Ectodermal cell (in vitro differentiated cells): ENCODE measurements at regions not wholly inside any gene's neighbourhood (a gene's known extent, or its start where the extent isn't known, plus 50 kb on each side); places are given as distances from the start of the nearest gene placed in this dataset.

ENCODE experiments used
- H3K27ac ChIP-seq: 2 replicates; pipeline ENCODE4 v1.7.0; 2013; ENCODE audit warnings: mild to moderate bottlenecking, low read depth, low read length; ENCODE audit not compliant: insufficient read depth, poor library complexity, severe bottlenecking
- H3K27me3 ChIP-seq: 2 replicates; pipeline ENCODE4 v1.7.0; 2013; ENCODE audit warnings: mild to moderate bottlenecking, low read length; ENCODE audit not compliant: insufficient read depth, control insufficient read depth, poor library complexity, severe bottlenecking
- H3K36me3 ChIP-seq: one replicate; pipeline ENCODE4 v1.7.0; 2013; ENCODE audit warnings: low read length; ENCODE audit not compliant: control insufficient read depth, insufficient read depth
- H3K4me1 ChIP-seq: one replicate; pipeline ENCODE4 v1.7.0; 2013; ENCODE audit warnings: low read length; ENCODE audit not compliant: control insufficient read depth, insufficient read depth
- H3K4me3 ChIP-seq: 2 replicates; pipeline ENCODE4 v1.7.0; 2013; ENCODE audit warnings: low read depth, low read length, control low read depth; ENCODE audit not compliant: insufficient read depth
- H3K9me3 ChIP-seq: 2 replicates; pipeline ENCODE4 v1.7.0; 2013; ENCODE audit warnings: mild to moderate bottlenecking, low read length, moderate library complexity; ENCODE audit not compliant: control insufficient read depth
- WGBS, 2 experiments: methylation state at CpG; one replicate each; pipeline ENCODE4 v1.1.7; 2013; ENCODE audit warnings: missing lambda C conversion rate in 2 of 2; 5-methylcytosine and 5-hydroxymethylcytosine counted together

GRCh38 chr5:159697530-159697929 is 218.8 kb upstream of the ADRA1B start:
- H3K36me3 ChIP-seq = no peaks in the 10 kb centered on the region
- H3K27me3 ChIP-seq = no peaks in the 10 kb centered on the region
- no peaks in the 10 kb centered on the region for H3K9me3 ChIP-seq
- no peaks in the 10 kb centered on the region for H3K4me1 ChIP-seq
- H3K27ac ChIP-seq = no peak overlapping the region
- H3K4me3 ChIP-seq = no peak overlapping the region

DNA sequence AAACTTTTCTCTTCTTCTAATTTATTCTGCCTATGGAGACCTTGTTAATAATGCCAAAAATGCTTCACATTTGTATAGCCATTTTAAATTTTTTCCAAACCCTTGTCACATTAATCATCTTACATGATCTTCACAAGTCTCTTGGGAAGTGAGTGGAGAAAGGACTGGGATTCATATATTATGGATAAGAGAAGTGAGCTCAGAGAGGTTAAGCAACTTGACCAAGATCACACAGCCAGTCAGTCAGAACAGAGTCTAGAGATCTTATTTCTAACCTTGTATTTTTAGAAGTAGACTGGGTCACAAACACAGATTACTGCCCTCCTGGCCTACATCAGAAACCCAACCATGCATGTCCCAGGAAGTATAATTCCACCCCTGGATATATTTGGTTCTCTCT is 218.0 kb upstream of the ADRA1B start:
- no peaks in the 10 kb centered on the region for H3K27me3 ChIP-seq
- H3K36me3 ChIP-seq = no peaks in the 10 kb centered on the region
- H3K4me1 ChIP-seq = no peaks in the 10 kb centered on the region
- H3K27ac ChIP-seq = no peak overlapping the region
- no peaks in the 10 kb centered on the region for H3K9me3 ChIP-seq
- no peak overlapping the region for H3K4me3 ChIP-seq

DNA sequence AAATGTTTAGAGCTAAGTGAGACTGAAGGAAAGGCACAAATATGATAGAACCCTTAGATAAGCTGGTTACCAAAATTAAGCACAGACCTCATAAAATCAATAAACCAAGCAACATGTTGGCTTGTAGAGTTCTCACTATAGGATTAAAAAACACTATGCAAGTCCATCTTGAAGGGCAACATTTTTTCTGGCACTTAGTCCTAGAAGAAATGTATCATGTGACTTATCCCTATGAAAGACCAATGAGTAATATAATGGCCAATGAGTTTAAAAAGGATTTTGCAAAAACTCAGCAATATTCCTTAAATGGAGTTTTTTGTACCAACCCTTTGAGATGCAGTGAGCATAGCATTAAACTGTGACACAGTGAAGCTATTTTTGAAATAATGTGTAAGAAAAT is 216.3 kb upstream of the ADRA1B start:
- H3K4me1 ChIP-seq = no peaks in the 10 kb centered on the region
- no peaks in the 10 kb centered on the region for H3K36me3 ChIP-seq
- H3K27me3 ChIP-seq = no peaks in the 10 kb centered on the region
- no peak overlapping the region for H3K4me3 ChIP-seq
- no peaks in the 10 kb centered on the region for H3K9me3 ChIP-seq
- H3K27ac ChIP-seq = no peak overlapping the region

DNA sequence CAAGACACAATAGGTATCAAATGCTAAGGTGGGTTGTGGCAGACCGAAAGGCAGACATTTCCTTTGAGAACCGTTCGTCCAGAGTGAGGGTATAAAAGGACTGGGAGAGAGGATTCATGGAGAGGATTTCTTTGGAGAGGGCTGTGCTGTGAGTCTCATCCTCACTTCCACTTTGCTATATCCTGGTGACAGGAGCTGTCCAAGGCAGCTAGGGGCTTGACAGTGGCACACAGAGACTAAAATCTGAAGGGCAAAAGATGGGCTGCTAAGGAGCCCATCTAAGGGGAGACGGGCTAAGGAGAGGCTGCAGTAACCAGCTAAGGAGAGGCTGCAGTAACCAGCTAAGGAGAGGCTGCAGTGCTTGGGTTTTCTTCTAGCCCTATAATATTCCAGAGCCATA is 214.0 kb upstream of the ADRA1B start:
- H3K4me1 ChIP-seq = no peaks in the 10 kb centered on the region
- no peak overlapping the region for H3K4me3 ChIP-seq
- no peaks in the 10 kb centered on the region for H3K36me3 ChIP-seq
- WGBS, 2 experiments = 94 to 97% methylated on average over 4 of the region's 4 CpGs
- no peak overlapping the region for H3K27ac ChIP-seq
- H3K9me3 ChIP-seq = no peaks in the 10 kb centered on the region
- no peaks in the 10 kb centered on the region for H3K27me3 ChIP-seq

DNA sequence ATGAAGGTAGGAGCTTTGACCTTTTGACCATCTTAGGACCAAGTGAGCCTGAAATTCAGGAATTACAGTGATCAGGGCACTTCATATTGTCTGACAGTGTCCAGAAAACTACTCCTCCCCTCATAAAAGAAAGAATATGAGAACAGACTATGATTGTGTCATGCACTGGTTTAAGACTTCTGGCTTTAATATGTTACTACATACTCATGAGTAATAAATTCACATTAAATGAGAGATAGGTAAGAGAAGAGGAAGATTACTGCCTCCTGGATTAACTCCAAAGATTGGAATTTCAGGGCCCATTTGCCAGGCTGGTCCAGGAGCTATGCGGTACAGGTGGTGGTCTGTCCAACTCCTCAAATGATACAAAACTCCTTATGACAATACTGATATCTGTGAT is 213.5 kb upstream of the ADRA1B start:
- Histone ChIP-seq H3K27ac (no peak overlapping the region), H3K27me3 (no peaks in the 10 kb centered on the region), H3K4me3 (no peak overlapping the region), H3K9me3 (no peaks in the 10 kb centered on the region), H3K36me3 (no peaks in the 10 kb centered on the region), H3K4me1 (no peaks in the 10 kb centered on the region)
- WGBS, 2 experiments = 100% methylated on average over 1 of the region's 1 CpG; no CpG with 5 or more reads in 1 of the 2 experiments

GRCh38 chr5:159704160-159704559 is 212.1 kb upstream of the ADRA1B start:
- Histone ChIP-seq H3K4me3 (no peak overlapping the region), H3K27me3 (no peaks in the 10 kb centered on the region), H3K9me3 (no peaks in the 10 kb centered on the region), H3K27ac (no peak overlapping the region), H3K36me3 (no peaks in the 10 kb centered on the region), H3K4me1 (no peaks in the 10 kb centered on the region)
- WGBS, 2 experiments = 88 to 94% methylated on average over 3 of the region's 3 CpGs

GRCh38 chr5:159705948-159706347 is 210.3 kb upstream of the ADRA1B start:
- no peaks in the 10 kb centered on the region for H3K36me3 ChIP-seq
- H3K4me3 ChIP-seq = no peak overlapping the region
- no peak overlapping the region for H3K27ac ChIP-seq
- no peaks in the 10 kb centered on the region for H3K9me3 ChIP-seq
- WGBS, 2 experiments = 89 to 96% methylated on average over 2 to 3 of the region's 3 CpGs
- no peaks in the 10 kb centered on the region for H3K4me1 ChIP-seq
- no peaks in the 10 kb centered on the region for H3K27me3 ChIP-seq

DNA sequence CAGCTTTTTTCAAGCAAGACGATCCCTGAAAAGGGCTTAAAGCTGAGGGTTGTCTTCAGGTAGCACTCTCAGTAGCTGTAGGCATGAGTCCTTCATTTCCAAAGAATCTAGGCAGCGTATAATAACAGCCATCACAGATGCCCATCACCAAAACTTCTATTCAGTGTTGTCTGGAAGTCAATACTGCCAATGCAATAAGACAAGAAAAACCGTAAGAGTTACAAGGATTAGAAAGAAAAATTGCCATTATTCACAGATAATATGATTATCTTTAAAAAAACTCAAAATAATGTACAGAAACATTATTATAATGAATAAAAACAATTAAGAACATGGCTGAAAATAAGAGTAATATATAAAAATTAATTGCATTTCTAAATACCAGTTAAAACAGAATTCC is 208.2 kb upstream of the ADRA1B start:
- no peaks in the 10 kb centered on the region for H3K4me1 ChIP-seq
- 91 to 97% methylated on average over 2 of the region's 3 CpGs for WGBS, 2 experiments
- no peak overlapping the region for H3K27ac ChIP-seq
- no peaks in the 10 kb centered on the region for H3K36me3 ChIP-seq
- no peaks in the 10 kb centered on the region for H3K9me3 ChIP-seq
- H3K27me3 ChIP-seq = no peaks in the 10 kb centered on the region
- H3K4me3 ChIP-seq = no peak overlapping the region

DNA sequence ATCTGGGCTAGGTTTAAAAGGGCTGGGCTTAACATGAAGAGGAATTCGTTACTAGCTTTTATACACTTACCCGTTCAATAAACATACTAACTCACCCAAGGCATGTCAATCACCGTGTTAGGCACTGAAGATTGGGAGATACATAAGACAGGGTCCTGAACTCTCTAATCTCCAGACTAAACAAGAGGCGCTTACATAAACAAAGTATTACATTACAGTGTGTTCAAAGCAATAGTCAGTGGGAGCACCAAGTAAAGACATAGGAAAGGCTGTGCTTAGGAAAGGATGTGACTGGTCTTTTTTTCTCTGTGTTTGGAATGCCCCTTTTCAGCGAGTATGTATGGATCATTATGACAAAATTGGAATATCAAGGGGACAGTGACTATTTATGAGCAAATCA is 203.6 kb upstream of the ADRA1B start:
- Histone ChIP-seq H3K4me1 (no peaks in the 10 kb centered on the region), H3K4me3 (no peak overlapping the region), H3K27me3 (no peaks in the 10 kb centered on the region), H3K9me3 (no peaks in the 10 kb centered on the region), H3K36me3 (no peaks in the 10 kb centered on the region), H3K27ac (no peak overlapping the region)
- whole genome bisulfite sequencing, 2 experiments = 86 to 93% methylated on average over 4 to 5 of the region's 5 CpGs

GRCh38 chr5:159713254-159713653 is 203.0 kb upstream of the ADRA1B start:
- Histone ChIP-seq H3K4me1 (no peaks in the 10 kb centered on the region), H3K36me3 (no peaks in the 10 kb centered on the region), H3K27ac (no peak overlapping the region), H3K27me3 (no peaks in the 10 kb centered on the region), H3K4me3 (no peak overlapping the region), H3K9me3 (no peaks in the 10 kb centered on the region)

GRCh38 chr5:159713773-159714172 is 202.5 kb upstream of the ADRA1B start:
- H3K27ac ChIP-seq = no peak overlapping the region
- no peaks in the 10 kb centered on the region for H3K9me3 ChIP-seq
- WGBS, 2 experiments = 89 to 100% methylated on average over 1 to 2 of the region's 2 CpGs

More at GRCh38 chr5:159713773-159714172, 202.5 kb upstream of the ADRA1B start:
- H3K27me3 ChIP-seq = no peaks in the 10 kb centered on the region
- no peak overlapping the region for H3K4me3 ChIP-seq
- H3K4me1 ChIP-seq = no peaks in the 10 kb centered on the region
- no peaks in the 10 kb centered on the region for H3K36me3 ChIP-seq
